ENCODE measurements at regions not wholly inside any gene's neighbourhood (a gene's known extent, or its start where the extent isn't known, plus 50 kb on each side); places are given as distances from the start of the nearest gene placed in this dataset.

GRCh38 chr21:43362915-43363314 lies 64.0 kb downstream of the SIK1 start:
- 60% methylated on average over 13 of the region's 13 CpGs for WGBS (ENCODE audit: insufficient coverage)
- H3K27ac Mint-ChIP-seq: peak overlapping the region; percentile 96
- Histone ChIP-seq H3K27me3 (replicated peaks in 1 of 4; ENCODE audit: control extremely low read depth in 1 of 4, control insufficient read depth in 3 of 4, insufficient read depth in 4 of 4, low read length in 3 of 4) (no peaks in the 10 kb centered on the region), H3K4me1 (ENCODE audit: control insufficient read depth in 2 of 2, insufficient read depth in 2 of 2, low read length in 2 of 2) (peaks cover 44 to 59% of the 10 kb centered on the region in 2 donors), H3K27ac (ENCODE audit: low read length in 2 of 2) (peak overlapping the region; percentile 93 to 99), H3K4me2 (replicated peaks; ENCODE audit: low read depth, low read length, poor library complexity, severe bottlenecking) (peak overlapping the region; percentile 77), H3K79me2 (ENCODE audit: control insufficient read depth, insufficient read depth, low read length) (no peaks in the 10 kb centered on the region), H3K9me3 (ENCODE audit: control extremely low read depth in 1 of 3, control insufficient read depth in 2 of 3, insufficient read depth in 1 of 3, low read length in 2 of 3) (no peaks in the 10 kb centered on the region), H4K20me1 (ENCODE audit: control insufficient read depth, insufficient read depth, low read length, poor library complexity, severe bottlenecking) (no peaks in the 10 kb centered on the region), H3K4me3 (ENCODE audit: control extremely low read depth in 1 of 5, extremely low read depth in 1 of 5, insufficient read depth in 1 of 5, low read depth in 2 of 5, low read length in 4 of 5) (peak overlapping the region in 4 of 5 experiments; percentile 34 to 50 (median 40)), H2AFZ (ENCODE audit: insufficient read depth, low read depth, low read length, poor library complexity, severe bottlenecking) (peak overlapping the region; percentile 16), H3K9ac (ENCODE audit: low read length) (peak overlapping the region; percentile 61), H3K36me3 (replicated peaks in 1 of 2; ENCODE audit: control extremely low read depth in 1 of 2, control insufficient read depth in 1 of 2, extremely low read depth in 1 of 2, insufficient read depth in 2 of 2, low read length in 1 of 2) (no peaks in the 10 kb centered on the region)
- no peaks in the 10 kb centered on the region for H3K27me3 Mint-ChIP-seq
- no peak for ATAC-seq (ENCODE audit: low read depth)
- TF ChIP-seq EZH2 (IDR thresholded peaks at IDR 0.05; ENCODE audit: borderline replicate concordance, insufficient read depth, low read depth, low read length, poor library complexity, severe bottlenecking): no peak
- H3K4me1 Mint-ChIP-seq: peaks cover 49% of the 10 kb centered on the region
- no peak for DNase-seq
- H3K4me3 Mint-ChIP-seq: peak overlapping the region; percentile 87
- intact Hi-C loops (cut with micrococcal nuclease): no loop called here
- H3K9me3 Mint-ChIP-seq (ENCODE audit: insufficient read depth): no peaks in the 10 kb centered on the region
- ChIA-PET CTCF (interaction anchor here (1.4 to 1.6 kb wide), 2 partner anchors 10 to 282 kb away, joined by 3 to 5 read pairs; no protein-coding TSS in a partner anchor), POLR2A (no interaction called here)

- TF ChIP-seq, protein P1, sequence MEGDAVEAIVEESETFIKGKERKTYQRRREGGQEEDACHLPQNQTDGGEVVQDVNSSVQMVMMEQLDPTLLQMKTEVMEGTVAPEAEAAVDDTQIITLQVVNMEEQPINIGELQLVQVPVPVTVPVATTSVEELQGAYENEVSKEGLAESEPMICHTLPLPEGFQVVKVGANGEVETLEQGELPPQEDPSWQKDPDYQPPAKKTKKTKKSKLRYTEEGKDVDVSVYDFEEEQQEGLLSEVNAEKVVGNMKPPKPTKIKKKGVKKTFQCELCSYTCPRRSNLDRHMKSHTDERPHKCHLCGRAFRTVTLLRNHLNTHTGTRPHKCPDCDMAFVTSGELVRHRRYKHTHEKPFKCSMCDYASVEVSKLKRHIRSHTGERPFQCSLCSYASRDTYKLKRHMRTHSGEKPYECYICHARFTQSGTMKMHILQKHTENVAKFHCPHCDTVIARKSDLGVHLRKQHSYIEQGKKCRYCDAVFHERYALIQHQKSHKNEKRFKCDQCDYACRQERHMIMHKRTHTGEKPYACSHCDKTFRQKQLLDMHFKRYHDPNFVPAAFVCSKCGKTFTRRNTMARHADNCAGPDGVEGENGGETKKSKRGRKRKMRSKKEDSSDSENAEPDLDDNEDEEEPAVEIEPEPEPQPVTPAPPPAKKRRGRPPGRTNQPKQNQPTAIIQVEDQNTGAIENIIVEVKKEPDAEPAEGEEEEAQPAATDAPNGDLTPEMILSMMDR (IDR thresholded peaks at IDR 0.05): no peak
- TF ChIP-seq EZH2 (IDR thresholded peaks at IDR 0.05; ENCODE audit: borderline replicate concordance, insufficient read depth, low read depth, low read length, poor library complexity, severe bottlenecking): no peak
- Mint-ChIP-seq H3K9me3 (ENCODE audit: insufficient read depth) (no peaks in the 10 kb centered on the region), H3K4me3 (peak overlapping the region; percentile 87), H3K4me1 (peaks cover 51% of the 10 kb centered on the region), H3K27me3 (no peaks in the 10 kb centered on the region), H3K27ac (peak overlapping the region; percentile 96)
- H3K9me3 ChIP-seq (ENCODE audit: control extremely low read depth in 1 of 3, control insufficient read depth in 2 of 3, insufficient read depth in 1 of 3, low read length in 2 of 3): no peaks in the 10 kb centered on the region
- CTCF ChIA-PET: interaction anchor here (1.4 to 1.6 kb wide), 3 partner anchors 11 to 283 kb away, joined by 3 to 6 read pairs (median 5); no protein-coding TSS in a partner anchor
- POLR2A ChIA-PET: interaction anchor here (0.7 kb wide), 1 partner anchor 55 kb away, joined by 4 read pairs; no protein-coding TSS in a partner anchor
- H3K4me3 ChIP-seq (ENCODE audit: control extremely low read depth in 1 of 5, extremely low read depth in 1 of 5, insufficient read depth in 1 of 5, low read depth in 2 of 5, low read length in 4 of 5): peak overlapping the region in 4 of 5 experiments; percentile 34 to 50 (median 40)
- WGBS (ENCODE audit: insufficient coverage): 6% methylated on average over 35 of the region's 35 CpGs
- DNase-seq (peak; percentile 94), ATAC-seq (ENCODE audit: low read depth) (peak; percentile 76)
- H4K20me1 ChIP-seq (ENCODE audit: control insufficient read depth, insufficient read depth, low read length, poor library complexity, severe bottlenecking): no peaks in the 10 kb centered on the region
- peak overlapping the region; percentile 93 to 99 for H3K27ac ChIP-seq (ENCODE audit: low read length in 2 of 2)
- no peaks in the 10 kb centered on the region for H3K27me3 ChIP-seq (replicated peaks in 1 of 4; ENCODE audit: control extremely low read depth in 1 of 4, control insufficient read depth in 3 of 4, insufficient read depth in 4 of 4, low read length in 3 of 4)
- peak overlapping the region; percentile 16 for H2AFZ ChIP-seq (ENCODE audit: insufficient read depth, low read depth, low read length, poor library complexity, severe bottlenecking)
- H3K79me2 ChIP-seq (ENCODE audit: control insufficient read depth, insufficient read depth, low read length): no peaks in the 10 kb centered on the region
- intact Hi-C loops (cut with micrococcal nuclease): no loop called here
- no peaks in the 10 kb centered on the region for H3K36me3 ChIP-seq (replicated peaks in 1 of 2; ENCODE audit: control extremely low read depth in 1 of 2, control insufficient read depth in 1 of 2, extremely low read depth in 1 of 2, insufficient read depth in 2 of 2, low read length in 1 of 2)
- H3K9ac ChIP-seq (ENCODE audit: low read length): peak overlapping the region; percentile 61
- H3K4me2 ChIP-seq (replicated peaks; ENCODE audit: low read depth, low read length, poor library complexity, severe bottlenecking): peak overlapping the region; percentile 77
- peaks cover 44 to 59% of the 10 kb centered on the region in 2 donors for H3K4me1 ChIP-seq (ENCODE audit: control insufficient read depth in 2 of 2, insufficient read depth in 2 of 2, low read length in 2 of 2)
These were observed 64.6 kb downstream of the SIK1 start for GRCh38 chr21:43362321-43362791.

Measured in B cell (primary cell).